ENCODE measurements at regions not wholly inside any gene's neighbourhood (a gene's known extent, or its start where the extent isn't known, plus 50 kb on each side); places are given as distances from the start of the nearest gene placed in this dataset.
"Not testable (repeated sequence)": the region's sequence is repeated elsewhere in the genome, so short reads cannot be mapped to it uniquely, and the experiment has no call there.

DNA sequence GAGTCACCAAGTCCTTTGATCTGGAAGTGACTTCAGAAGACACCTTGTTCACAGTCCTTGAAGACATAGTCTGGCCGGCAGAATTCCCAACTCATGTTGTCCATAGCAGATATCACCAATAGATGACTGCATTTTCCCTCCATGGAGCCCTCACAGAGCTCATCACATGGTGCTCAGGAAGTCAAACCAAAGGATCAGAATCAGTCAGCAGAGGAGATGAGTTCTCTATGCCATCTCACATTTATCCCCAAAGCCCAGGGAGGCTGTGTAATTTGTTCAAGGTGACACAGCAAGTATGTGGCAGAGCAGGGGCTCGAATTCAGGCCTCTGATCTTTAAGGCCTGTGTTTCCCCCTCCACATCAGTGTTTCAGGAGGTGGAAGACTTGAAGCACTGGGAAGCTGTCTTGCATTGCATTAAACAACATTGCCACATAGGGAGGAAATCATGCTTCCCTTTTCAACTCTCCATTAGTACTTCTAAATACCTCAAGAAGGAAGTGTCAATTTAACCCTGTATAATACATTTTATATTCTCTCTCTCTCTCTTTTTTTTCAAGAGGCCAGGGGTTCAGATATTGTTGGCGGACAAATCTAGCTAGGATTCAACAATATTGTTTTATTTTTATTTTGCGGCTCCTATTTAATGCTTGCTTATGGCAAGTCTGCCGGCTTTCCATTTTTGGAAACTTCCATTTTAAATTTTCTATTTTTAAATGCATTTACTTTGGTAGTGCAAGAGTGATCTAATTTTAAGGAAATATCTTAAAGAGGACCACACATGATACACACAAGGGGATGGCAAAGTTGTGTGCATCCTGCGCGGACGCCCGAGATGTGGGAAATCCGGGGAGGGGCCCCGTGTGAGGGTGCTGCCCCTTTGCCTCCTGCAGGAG lies 61.9 kb downstream of the NPIPB5 start:
- not testable (repeated sequence) for H3K36me3 ChIP-seq (ENCODE audit: control insufficient read depth in 2 of 2, insufficient read depth in 2 of 2, low read length in 1 of 2); H3K4me1 ChIP-seq (ENCODE audit: control insufficient read depth in 2 of 2, insufficient read depth in 2 of 2, low read length in 2 of 2); H3K4me3 ChIP-seq (ENCODE audit: low read length in 2 of 2); H3K27ac ChIP-seq (ENCODE audit: low read depth in 1 of 2, low read length in 1 of 2); H3K27me3 ChIP-seq (ENCODE audit: control insufficient read depth in 2 of 2, insufficient read depth in 1 of 2, low read length in 1 of 2); DNase-seq (ENCODE audit: low read depth in 6 of 9, low spot score in 9 of 9); H3K9me3 ChIP-seq (ENCODE audit: control insufficient read depth in 2 of 2, insufficient read depth in 1 of 2, low read length in 1 of 2)
- WGBS: 56% methylated on average over 4 of the region's 11 CpGs

DNA sequence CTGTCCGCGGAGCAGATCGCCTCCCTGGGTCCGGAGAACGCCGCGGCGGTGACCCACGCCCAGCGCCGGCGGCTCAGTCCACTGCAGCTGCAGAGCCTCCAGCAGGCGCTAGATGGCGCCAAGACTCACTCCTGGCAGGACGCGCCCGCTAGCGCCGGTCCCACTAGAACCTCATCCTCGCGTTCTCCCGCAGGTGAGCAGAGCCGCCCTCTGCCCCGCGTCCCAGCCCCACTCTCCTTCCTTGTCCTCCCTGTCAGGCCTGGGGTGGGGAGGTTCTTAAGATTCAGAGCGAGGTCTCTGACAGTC lies 62.5 kb downstream of the NPIPB5 start:
- H3K27me3 ChIP-seq (ENCODE audit: control insufficient read depth in 2 of 2, insufficient read depth in 1 of 2, low read length in 1 of 2); H3K4me3 ChIP-seq (ENCODE audit: low read length in 2 of 2); DNase-seq (ENCODE audit: low read depth in 6 of 9, low spot score in 9 of 9); H3K4me1 ChIP-seq (ENCODE audit: control insufficient read depth in 2 of 2, insufficient read depth in 2 of 2, low read length in 2 of 2); H3K27ac ChIP-seq (ENCODE audit: low read depth in 1 of 2, low read length in 1 of 2); H3K36me3 ChIP-seq (ENCODE audit: control insufficient read depth in 2 of 2, insufficient read depth in 2 of 2, low read length in 1 of 2); H3K9me3 ChIP-seq (ENCODE audit: control insufficient read depth in 2 of 2, insufficient read depth in 1 of 2, low read length in 1 of 2): not testable (repeated sequence)
- WGBS: no CpG with 5 or more reads among the region's 26 CpGs

DNA sequence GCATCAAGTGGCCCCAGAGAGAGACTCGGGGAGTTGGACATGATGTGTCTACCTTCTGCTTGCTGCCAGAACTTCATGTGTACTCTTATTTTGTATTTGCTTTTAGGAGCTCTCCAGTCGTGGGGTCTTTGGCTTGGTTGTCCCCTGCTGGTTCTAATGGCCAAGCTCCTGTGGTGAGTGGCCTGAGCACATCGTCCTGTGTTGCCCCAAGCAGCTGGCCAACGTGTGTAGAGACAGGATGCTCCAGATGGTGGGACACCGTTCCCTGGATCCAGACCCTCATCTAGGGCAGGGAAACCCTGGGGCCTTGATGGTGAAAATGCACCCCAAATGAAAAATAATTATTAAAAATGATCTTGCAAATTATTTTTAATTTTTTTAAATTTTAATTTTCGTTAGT lies 65.8 kb downstream of the NPIPB5 start:
- not testable (repeated sequence) for H3K4me3 ChIP-seq (ENCODE audit: low read length in 2 of 2); H3K9me3 ChIP-seq (ENCODE audit: control insufficient read depth in 2 of 2, insufficient read depth in 1 of 2, low read length in 1 of 2); DNase-seq (ENCODE audit: low read depth in 6 of 9, low spot score in 9 of 9); H3K27me3 ChIP-seq (ENCODE audit: control insufficient read depth in 2 of 2, insufficient read depth in 1 of 2, low read length in 1 of 2); H3K36me3 ChIP-seq (ENCODE audit: control insufficient read depth in 2 of 2, insufficient read depth in 2 of 2, low read length in 1 of 2); H3K27ac ChIP-seq (ENCODE audit: low read depth in 1 of 2, low read length in 1 of 2); H3K4me1 ChIP-seq (ENCODE audit: control insufficient read depth in 2 of 2, insufficient read depth in 2 of 2, low read length in 2 of 2)
- 89% methylated on average over 6 of the region's 6 CpGs for WGBS

DNA sequence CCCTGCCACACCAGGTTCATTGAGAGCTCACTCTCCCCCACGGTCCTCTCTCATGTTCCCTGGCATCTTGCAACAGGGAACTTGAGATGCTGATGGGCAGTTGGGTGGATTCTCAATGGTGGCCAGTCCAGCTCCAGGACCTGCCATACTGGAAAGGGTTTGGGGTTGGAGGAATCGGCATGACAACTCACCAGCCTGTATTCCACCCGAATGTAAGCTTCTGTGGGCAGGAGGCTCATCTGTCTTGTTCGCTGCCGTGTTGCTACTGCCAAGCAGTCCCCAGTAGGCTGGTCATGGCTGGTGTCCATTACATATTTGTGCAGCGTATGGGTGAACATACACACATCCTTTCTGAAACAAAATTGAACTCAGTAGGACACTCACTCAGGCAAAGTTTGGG lies 72.5 kb downstream of the NPIPB5 start:
- 94% methylated on average over 6 of the region's 6 CpGs for WGBS
- H3K36me3 ChIP-seq (ENCODE audit: control insufficient read depth in 2 of 2, insufficient read depth in 2 of 2, low read length in 1 of 2); H3K4me1 ChIP-seq (ENCODE audit: control insufficient read depth in 2 of 2, insufficient read depth in 2 of 2, low read length in 2 of 2); DNase-seq (ENCODE audit: low read depth in 6 of 9, low spot score in 9 of 9); H3K4me3 ChIP-seq (ENCODE audit: low read length in 2 of 2); H3K27me3 ChIP-seq (ENCODE audit: control insufficient read depth in 2 of 2, insufficient read depth in 1 of 2, low read length in 1 of 2); H3K9me3 ChIP-seq (ENCODE audit: control insufficient read depth in 2 of 2, insufficient read depth in 1 of 2, low read length in 1 of 2); H3K27ac ChIP-seq (ENCODE audit: low read depth in 1 of 2, low read length in 1 of 2): not testable (repeated sequence)

DNA sequence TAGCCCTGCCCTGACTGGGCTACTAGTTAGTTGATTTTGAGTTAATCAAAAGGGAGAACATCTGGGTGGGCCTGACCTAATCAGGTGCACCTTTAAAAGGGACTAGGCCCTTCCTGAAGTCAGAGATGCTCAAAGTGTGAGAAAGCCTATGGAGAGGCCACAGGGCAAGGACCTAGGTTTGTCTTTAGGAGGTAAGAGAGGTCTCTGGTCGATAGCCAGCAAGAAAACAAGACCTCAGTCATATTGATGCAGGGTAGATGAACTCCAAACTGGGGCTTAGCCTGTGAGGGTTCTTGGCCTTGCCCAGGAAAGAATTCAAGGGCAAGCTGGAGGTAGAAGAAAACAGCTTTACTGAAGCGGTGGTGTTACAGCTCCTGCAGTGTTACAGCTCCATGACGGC lies 73.8 kb downstream of the NPIPB5 start:
- WGBS: 95% methylated on average over 1 of the region's 3 CpGs

DNA sequence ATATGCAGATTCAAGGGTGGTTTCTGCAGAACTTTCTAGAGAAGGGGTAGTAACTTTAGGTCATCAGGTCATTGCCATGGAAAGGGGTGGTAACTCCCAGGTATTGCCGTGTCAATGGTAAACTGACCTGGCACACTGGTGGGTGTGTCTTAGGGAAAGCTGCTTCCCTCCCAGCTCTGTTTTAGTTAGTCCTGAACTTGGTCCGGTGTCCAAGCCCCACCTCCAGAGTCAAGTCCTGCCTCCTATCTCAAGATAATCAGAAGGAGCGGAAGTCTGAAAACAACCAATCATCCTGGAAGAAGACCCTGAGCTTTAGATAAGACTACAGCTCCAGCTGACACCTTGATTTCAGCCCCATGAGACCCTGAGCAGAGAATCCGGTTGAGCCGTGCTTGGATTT lies 74.2 kb downstream of the NPIPB5 start:
- not testable (repeated sequence) for H3K27me3 ChIP-seq (ENCODE audit: control insufficient read depth in 2 of 2, insufficient read depth in 1 of 2, low read length in 1 of 2); H3K36me3 ChIP-seq (ENCODE audit: control insufficient read depth in 2 of 2, insufficient read depth in 2 of 2, low read length in 1 of 2); H3K4me1 ChIP-seq (ENCODE audit: control insufficient read depth in 2 of 2, insufficient read depth in 2 of 2, low read length in 2 of 2); H3K27ac ChIP-seq (ENCODE audit: low read depth in 1 of 2, low read length in 1 of 2); H3K4me3 ChIP-seq (ENCODE audit: low read length in 2 of 2); DNase-seq (ENCODE audit: low read depth in 6 of 9, low spot score in 9 of 9); H3K9me3 ChIP-seq (ENCODE audit: control insufficient read depth in 2 of 2, insufficient read depth in 1 of 2, low read length in 1 of 2)
- WGBS: no CpG with 5 or more reads among the region's 5 CpGs

More for the DNA sequence above, 73.8 kb downstream of the NPIPB5 start:
- not testable (repeated sequence) for H3K9me3 ChIP-seq (ENCODE audit: control insufficient read depth in 2 of 2, insufficient read depth in 1 of 2, low read length in 1 of 2); DNase-seq (ENCODE audit: low read depth in 6 of 9, low spot score in 9 of 9); H3K4me3 ChIP-seq (ENCODE audit: low read length in 2 of 2); H3K36me3 ChIP-seq (ENCODE audit: control insufficient read depth in 2 of 2, insufficient read depth in 2 of 2, low read length in 1 of 2); H3K27ac ChIP-seq (ENCODE audit: low read depth in 1 of 2, low read length in 1 of 2); H3K4me1 ChIP-seq (ENCODE audit: control insufficient read depth in 2 of 2, insufficient read depth in 2 of 2, low read length in 2 of 2); H3K27me3 ChIP-seq (ENCODE audit: control insufficient read depth in 2 of 2, insufficient read depth in 1 of 2, low read length in 1 of 2)

DNA sequence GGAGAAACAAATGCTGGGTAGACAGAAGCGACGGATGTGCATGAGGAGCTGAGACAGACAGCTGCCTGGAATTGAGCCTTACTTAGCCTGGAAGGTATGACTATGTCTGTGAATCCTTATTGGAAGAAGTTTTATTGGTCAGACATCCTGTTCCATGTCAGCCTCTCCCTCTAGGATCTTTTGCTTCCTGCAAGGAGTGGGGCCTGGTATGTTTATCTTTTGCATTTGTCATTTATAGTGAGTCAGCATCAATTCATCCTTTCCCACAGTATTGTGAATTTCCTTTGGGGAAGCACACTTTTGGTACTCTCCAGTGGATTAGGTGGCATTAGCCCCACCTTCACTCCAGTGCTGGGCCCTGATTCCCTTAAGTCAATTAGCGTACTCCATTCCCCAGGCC lies 74.7 kb downstream of the NPIPB5 start:
- not testable (repeated sequence) for H3K27me3 ChIP-seq (ENCODE audit: control insufficient read depth in 2 of 2, insufficient read depth in 1 of 2, low read length in 1 of 2); DNase-seq (ENCODE audit: low read depth in 6 of 9, low spot score in 9 of 9); H3K9me3 ChIP-seq (ENCODE audit: control insufficient read depth in 2 of 2, insufficient read depth in 1 of 2, low read length in 1 of 2); H3K36me3 ChIP-seq (ENCODE audit: control insufficient read depth in 2 of 2, insufficient read depth in 2 of 2, low read length in 1 of 2); H3K4me3 ChIP-seq (ENCODE audit: low read length in 2 of 2); H3K27ac ChIP-seq (ENCODE audit: low read depth in 1 of 2, low read length in 1 of 2); H3K4me1 ChIP-seq (ENCODE audit: control insufficient read depth in 2 of 2, insufficient read depth in 2 of 2, low read length in 2 of 2)
- 93% methylated on average over 3 of the region's 3 CpGs for WGBS

DNA sequence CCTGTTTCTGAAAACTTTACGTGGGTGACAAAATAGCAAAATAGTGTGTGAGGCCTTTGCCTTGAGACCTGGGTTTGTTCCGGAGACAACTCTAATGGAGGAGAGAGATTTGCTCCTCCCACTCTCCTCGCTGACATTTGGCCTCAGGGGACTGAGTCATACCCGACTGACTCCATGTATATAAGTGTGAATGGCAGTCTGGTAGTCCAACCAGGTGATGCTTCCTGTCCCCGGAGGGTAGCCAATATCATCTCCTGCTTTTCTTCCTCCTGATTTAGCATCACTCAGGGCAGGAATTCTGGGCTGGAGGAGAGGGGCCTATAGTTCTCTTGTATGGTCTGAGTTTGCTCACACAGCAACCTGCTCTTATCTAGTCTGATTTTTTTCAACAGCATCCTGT lies 76.0 kb downstream of the NPIPB5 start:
- H3K36me3 ChIP-seq (ENCODE audit: control insufficient read depth in 2 of 2, insufficient read depth in 2 of 2, low read length in 1 of 2); DNase-seq (ENCODE audit: low read depth in 6 of 9, low spot score in 9 of 9); H3K9me3 ChIP-seq (ENCODE audit: control insufficient read depth in 2 of 2, insufficient read depth in 1 of 2, low read length in 1 of 2); H3K27ac ChIP-seq (ENCODE audit: low read depth in 1 of 2, low read length in 1 of 2); H3K4me3 ChIP-seq (ENCODE audit: low read length in 2 of 2); H3K4me1 ChIP-seq (ENCODE audit: control insufficient read depth in 2 of 2, insufficient read depth in 2 of 2, low read length in 2 of 2); H3K27me3 ChIP-seq (ENCODE audit: control insufficient read depth in 2 of 2, insufficient read depth in 1 of 2, low read length in 1 of 2): not testable (repeated sequence)
- WGBS: 88% methylated on average over 1 of the region's 5 CpGs

DNA sequence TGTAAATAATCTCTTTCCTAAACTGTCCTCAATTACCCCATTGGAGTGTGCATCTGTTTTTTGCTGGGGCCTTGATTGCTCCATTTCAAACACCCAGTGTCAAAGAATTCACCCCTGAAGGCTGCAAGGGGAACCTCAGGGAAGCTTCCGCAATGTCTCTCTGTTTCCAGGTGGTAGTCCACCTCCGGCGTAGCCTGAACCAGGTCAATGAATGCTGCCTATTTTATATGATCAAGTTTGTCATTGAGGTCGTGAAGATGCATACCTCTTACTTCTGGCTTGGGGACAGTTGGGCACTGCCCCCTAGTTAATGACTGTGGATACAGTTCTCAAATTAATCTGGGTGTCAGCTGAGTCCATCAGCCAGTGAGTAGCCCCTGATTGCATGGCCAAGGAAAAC lies 79.1 kb downstream of the NPIPB5 start:
- DNase-seq (ENCODE audit: low read depth in 6 of 9, low spot score in 9 of 9); H3K4me1 ChIP-seq (ENCODE audit: control insufficient read depth in 2 of 2, insufficient read depth in 2 of 2, low read length in 2 of 2); H3K27ac ChIP-seq (ENCODE audit: low read depth in 1 of 2, low read length in 1 of 2); H3K9me3 ChIP-seq (ENCODE audit: control insufficient read depth in 2 of 2, insufficient read depth in 1 of 2, low read length in 1 of 2); H3K36me3 ChIP-seq (ENCODE audit: control insufficient read depth in 2 of 2, insufficient read depth in 2 of 2, low read length in 1 of 2); H3K4me3 ChIP-seq (ENCODE audit: low read length in 2 of 2); H3K27me3 ChIP-seq (ENCODE audit: control insufficient read depth in 2 of 2, insufficient read depth in 1 of 2, low read length in 1 of 2): not testable (repeated sequence)
- WGBS: 90% methylated on average over 4 of the region's 4 CpGs
